ENCODE measurements at regions not wholly inside any gene's neighbourhood (a gene's known extent, or its start where the extent isn't known, plus 50 kb on each side); places are given as distances from the start of the nearest gene placed in this dataset.

- Histone ChIP-seq H2AFZ (no peak overlapping the region), H3K79me2 (no peaks in the 10 kb centered on the region), H3K4me1 (no peaks in the 10 kb centered on the region), H3K36me3 (ENCODE audit: control insufficient read depth, insufficient read depth, low read length) (no peaks in the 10 kb centered on the region), H3K9me3 (ENCODE audit: control insufficient read depth, low read length) (no peaks in the 10 kb centered on the region), H3K27me3 (ENCODE audit: control insufficient read depth, insufficient read depth, low read length) (no peaks in the 10 kb centered on the region), H3K27ac (no peak overlapping the region), H3K4me3 (ENCODE audit: low read depth, low read length) (peak overlapping the region; percentile 49), H3K9ac (no peak overlapping the region), H3K4me2 (ENCODE audit: low read length) (peak overlapping the region; percentile 78)
- no peak for TF ChIP-seq CTCF (IDR thresholded peaks at IDR 0.05)
These were observed 441.6 kb upstream of the SALL1 start for GRCh38 chr16:51592535-51593300.

GRCh38 chr16:51592001-51592501, 441.0 kb upstream of the SALL1 start:
- no peak overlapping the region for H3K27ac ChIP-seq
- peak overlapping the region; percentile 49 for H3K4me3 ChIP-seq (ENCODE audit: low read depth, low read length)
- no peaks in the 10 kb centered on the region for H3K36me3 ChIP-seq (ENCODE audit: control insufficient read depth, insufficient read depth, low read length)
- H3K4me1 ChIP-seq, result no peaks in the 10 kb centered on the region
- no peaks in the 10 kb centered on the region for H3K9me3 ChIP-seq (ENCODE audit: control insufficient read depth, low read length)
- no peak overlapping the region for H3K9ac ChIP-seq
- peak overlapping the region; percentile 78 for H3K4me2 ChIP-seq (ENCODE audit: low read length)
- no peaks in the 10 kb centered on the region for H3K79me2 ChIP-seq
- no peaks in the 10 kb centered on the region for H3K27me3 ChIP-seq (ENCODE audit: control insufficient read depth, insufficient read depth, low read length)
- H2AFZ ChIP-seq, result peak overlapping the region; percentile 28
- TF ChIP-seq CTCF (IDR thresholded peaks at IDR 0.05), result no peak

GRCh38 chr16:51591480-51591879, 440.4 kb upstream of the SALL1 start:
- H3K27ac ChIP-seq, result no peak overlapping the region
- peak overlapping the region; percentile 49 for H3K4me3 ChIP-seq (ENCODE audit: low read depth, low read length)
- no peak for TF ChIP-seq CTCF (IDR thresholded peaks at IDR 0.05)

GRCh38 chr16:51579652-51580360, 428.7 kb upstream of the SALL1 start:
- Histone ChIP-seq H3K4me3 (ENCODE audit: low read depth, low read length) (no peak overlapping the region), H3K79me2 (no peaks in the 10 kb centered on the region), H3K9me3 (ENCODE audit: control insufficient read depth, low read length) (no peaks in the 10 kb centered on the region), H3K4me2 (ENCODE audit: low read length) (no peak overlapping the region), H2AFZ (no peak overlapping the region), H3K27ac (no peak overlapping the region), H3K4me1 (no peaks in the 10 kb centered on the region), H3K27me3 (ENCODE audit: control insufficient read depth, insufficient read depth, low read length) (no peaks in the 10 kb centered on the region), H3K9ac (no peak overlapping the region), H3K36me3 (ENCODE audit: control insufficient read depth, insufficient read depth, low read length) (no peaks in the 10 kb centered on the region)
- no peak for TF ChIP-seq CTCF (IDR thresholded peaks at IDR 0.05)

More at GRCh38 chr16:51591480-51591879, 440.4 kb upstream of the SALL1 start:
- Histone ChIP-seq H3K9ac (no peak overlapping the region), H3K4me1 (no peaks in the 10 kb centered on the region), H3K36me3 (ENCODE audit: control insufficient read depth, insufficient read depth, low read length) (no peaks in the 10 kb centered on the region), H3K9me3 (ENCODE audit: control insufficient read depth, low read length) (no peaks in the 10 kb centered on the region), H2AFZ (peak overlapping the region; percentile 28), H3K27me3 (ENCODE audit: control insufficient read depth, insufficient read depth, low read length) (no peaks in the 10 kb centered on the region), H3K79me2 (no peaks in the 10 kb centered on the region), H3K4me2 (ENCODE audit: low read length) (peak overlapping the region; percentile 78)
